ENCODE measurements at regions not wholly inside any gene's neighbourhood (a gene's known extent, or its start where the extent isn't known, plus 50 kb on each side); places are given as distances from the start of the nearest gene placed in this dataset.

- no peak for DNase-seq (ENCODE audit: extremely low read depth, low read depth, low spot score)
These were observed 923.7 kb upstream of the CNTNAP5 start for GRCh38 chr2:123101434-123101833.

GRCh38 chr2:123103902-123104301 lies 921.2 kb upstream of the CNTNAP5 start:
- DNase-seq (ENCODE audit: extremely low read depth, low read depth, low spot score), result no peak

GRCh38 chr2:123116595-123116994 lies 908.5 kb upstream of the CNTNAP5 start:
- DNase-seq (ENCODE audit: extremely low read depth, low read depth, low spot score), result no peak

GRCh38 chr2:123127236-123127635 lies 897.9 kb upstream of the CNTNAP5 start:
- DNase-seq (ENCODE audit: extremely low read depth, low read depth, low spot score), result no peak

GRCh38 chr2:123128951-123129350 lies 896.1 kb upstream of the CNTNAP5 start:
- no peak for DNase-seq (ENCODE audit: extremely low read depth, low read depth, low spot score)

- no peak for DNase-seq (ENCODE audit: extremely low read depth, low read depth, low spot score)
These were observed 888.7 kb upstream of the CNTNAP5 start for GRCh38 chr2:123136419-123136818.

- no peak for DNase-seq (ENCODE audit: extremely low read depth, low read depth, low spot score)
These were observed 881.0 kb upstream of the CNTNAP5 start for GRCh38 chr2:123144082-123144481.

GRCh38 chr2:123153041-123153440 lies 872.0 kb upstream of the CNTNAP5 start:
- no peak for DNase-seq (ENCODE audit: extremely low read depth, low read depth, low spot score)

GRCh38 chr2:123154195-123154594 lies 870.9 kb upstream of the CNTNAP5 start:
- DNase-seq (ENCODE audit: extremely low read depth, low read depth, low spot score), result no peak

GRCh38 chr2:123157016-123157415 lies 868.1 kb upstream of the CNTNAP5 start:
- DNase-seq (ENCODE audit: extremely low read depth, low read depth, low spot score), result no peak

GRCh38 chr2:123162400-123163016 lies 862.6 kb upstream of the CNTNAP5 start:
- no peak for DNase-seq (ENCODE audit: extremely low read depth, low read depth, low spot score)

- no peak for DNase-seq (ENCODE audit: extremely low read depth, low read depth, low spot score)
These were observed 861.7 kb upstream of the CNTNAP5 start for GRCh38 chr2:123163398-123163797.

GRCh38 chr2:123164216-123164615 lies 860.9 kb upstream of the CNTNAP5 start:
- DNase-seq (ENCODE audit: extremely low read depth, low read depth, low spot score), result no peak

- DNase-seq (ENCODE audit: extremely low read depth, low read depth, low spot score), result no peak
These were observed 859.5 kb upstream of the CNTNAP5 start for GRCh38 chr2:123165616-123166015.

- DNase-seq (ENCODE audit: extremely low read depth, low read depth, low spot score), result no peak
These were observed 845.6 kb upstream of the CNTNAP5 start for GRCh38 chr2:123179526-123179925.

- no peak for DNase-seq (ENCODE audit: extremely low read depth, low read depth, low spot score)
These were observed 829.1 kb upstream of the CNTNAP5 start for GRCh38 chr2:123195957-123196356.

GRCh38 chr2:123200035-123200434 lies 825.1 kb upstream of the CNTNAP5 start:
- DNase-seq (ENCODE audit: extremely low read depth, low read depth, low spot score), result no peak

- DNase-seq (ENCODE audit: extremely low read depth, low read depth, low spot score), result no peak
These were observed 817.8 kb upstream of the CNTNAP5 start for GRCh38 chr2:123207245-123207644.

GRCh38 chr2:123209202-123209601 lies 815.9 kb upstream of the CNTNAP5 start:
- no peak for DNase-seq (ENCODE audit: extremely low read depth, low read depth, low spot score)

- no peak for DNase-seq (ENCODE audit: extremely low read depth, low read depth, low spot score)
These were observed 813.9 kb upstream of the CNTNAP5 start for GRCh38 chr2:123211181-123211580.

GRCh38 chr2:123245156-123245555 lies 779.9 kb upstream of the CNTNAP5 start:
- no peak for DNase-seq (ENCODE audit: extremely low read depth, low read depth, low spot score)

- DNase-seq (ENCODE audit: extremely low read depth, low read depth, low spot score), result no peak
These were observed 766.1 kb upstream of the CNTNAP5 start for GRCh38 chr2:123258877-123259539.

- DNase-seq (ENCODE audit: extremely low read depth, low read depth, low spot score), result no peak
These were observed 762.2 kb upstream of the CNTNAP5 start for GRCh38 chr2:123262856-123263255.
